Suprapubic skin (tissue), 4 donors: ENCODE measurements at regions not wholly inside any gene's neighbourhood (a gene's known extent, or its start where the extent isn't known, plus 50 kb on each side); places are given as distances from the start of the nearest gene placed in this dataset.

Experiments used
- CTCF ChIP-seq, 2 donors: fragments of 200-600 bp in 1 of 2; fragments of 450-650 bp in 1 of 2; sonication (generic) in 1 of 2; IDR thresholded peaks; one replicate each; pipeline ENCODE4 v1.5.1; 2016 to 2019; ENCODE audit warnings: antibody characterized with exemption in 2 of 2, mild to moderate bottlenecking in 1 of 2, moderate library complexity in 1 of 2
- EP300 ChIP-seq: sonication (generic); formaldehyde crosslinking; IDR thresholded peaks from one replicate; pipeline ENCODE4 v1.6.1; 2017; ENCODE audit warnings: antibody characterized with exemption
- POLR2A ChIP-seq, 2 donors: fragments of 450-650 bp; IDR thresholded peaks; one replicate each; pipeline ENCODE4 v1.6.1; 2017; ENCODE audit warnings: antibody characterized with exemption in 2 of 2, mild to moderate bottlenecking in 2 of 2, moderate library complexity in 2 of 2
- POLR2AphosphoS5 ChIP-seq, 3 donors: sonication (generic); formaldehyde crosslinking; IDR thresholded peaks; one replicate each; pipeline ENCODE4 v1.6.1; 2017; ENCODE audit warnings: antibody characterized with exemption in 3 of 3

GRCh38 chr11:112315057-112315720 lies 54.5 kb upstream of the PLET1 start:
- no peak for TF ChIP-seq POLR2AphosphoS5 (IDR thresholded peaks at IDR 0.05)
- no peak for TF ChIP-seq POLR2A (IDR thresholded peaks at IDR 0.05)
- TF ChIP-seq CTCF (IDR thresholded peaks at IDR 0.05) = no peak
- no peak for TF ChIP-seq EP300
